Epithelial cell of prostate (primary cell): ENCODE measurements at regions not wholly inside any gene's neighbourhood (a gene's known extent, or its start where the extent isn't known, plus 50 kb on each side); places are given as distances from the start of the nearest gene placed in this dataset.
A peak's percentile ranks its signal among the peaks of the same experiment; 100 is the strongest.

Source experiments
- DNase-seq: peaks from one replicate; pipeline ENCODE4 v3.0.0-alpha.2; 2011; ENCODE audit warnings: low read depth, low spot score
- H3K27ac ChIP-seq: fragments of 450-650 bp; 2 replicates; pipeline ENCODE4 v1.5.1; 2017; ENCODE audit warnings: mild to moderate bottlenecking

DNA sequence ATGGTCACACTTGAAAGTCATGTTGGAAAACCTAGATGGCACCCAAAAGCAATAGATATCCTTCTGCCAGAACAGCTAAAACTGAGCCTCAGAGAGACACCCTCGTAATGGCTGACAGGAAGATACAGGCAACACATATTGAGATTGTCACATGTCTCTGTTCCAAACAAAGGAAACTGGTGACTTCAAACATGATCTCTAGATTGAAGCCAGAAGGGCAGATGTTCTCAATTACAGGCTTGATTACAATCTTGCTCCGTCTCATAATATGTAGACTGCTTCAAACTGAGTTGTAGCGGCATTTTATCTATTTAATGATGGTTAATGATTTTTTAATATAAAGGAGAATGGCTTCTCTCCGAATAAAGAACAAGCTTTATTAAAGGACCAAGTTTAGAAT is 774.3 kb downstream of the KCTD16 start:
- DNase-seq: no peak
- no peak overlapping the region for H3K27ac ChIP-seq

DNA sequence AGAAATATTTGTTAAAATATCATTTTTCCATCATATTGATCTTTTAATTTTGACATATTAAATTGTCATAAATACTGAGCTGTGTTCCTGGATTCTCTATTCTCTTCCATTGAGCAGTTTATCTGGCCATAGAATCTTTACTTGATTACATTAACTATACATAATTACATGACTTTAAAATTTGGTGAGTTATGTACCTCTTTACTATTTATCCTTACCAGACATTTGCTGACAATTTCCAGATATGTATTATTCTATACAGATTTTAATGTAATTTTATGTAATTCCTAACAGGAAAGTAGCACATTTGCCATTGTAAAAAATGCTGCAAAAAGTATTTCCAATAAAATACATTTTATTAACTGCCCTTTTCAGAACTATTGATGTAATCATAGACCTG is 770.3 kb downstream of the KCTD16 start:
- DNase-seq: no peak
- no peak overlapping the region for H3K27ac ChIP-seq

DNA sequence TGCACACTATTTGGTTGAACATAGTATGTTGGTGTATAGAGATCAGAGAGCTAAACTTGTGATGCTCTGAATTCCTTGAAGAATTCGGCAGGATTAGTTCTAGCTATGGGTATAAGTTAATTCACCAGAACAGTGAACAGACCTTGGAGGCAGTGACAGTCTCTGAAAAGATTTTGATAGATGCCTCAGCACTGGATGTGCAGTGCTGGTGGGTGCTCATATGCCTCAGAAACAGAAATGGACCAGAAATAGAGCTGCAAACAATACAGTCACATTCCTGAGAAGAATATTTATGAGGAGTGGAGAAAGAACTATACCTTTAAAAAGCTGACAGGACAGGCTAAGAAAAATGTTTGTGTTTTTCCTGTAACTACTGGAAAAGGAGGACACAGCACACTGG is 747.7 kb downstream of the KCTD16 start:
- DNase-seq: no peak
- no peak overlapping the region for H3K27ac ChIP-seq

GRCh38 chr5:144915452-144915851 is 744.8 kb downstream of the KCTD16 start:
- no peak for DNase-seq

GRCh38 chr5:144913661-144914060 is 743.0 kb downstream of the KCTD16 start:
- no peak overlapping the region for H3K27ac ChIP-seq
- no peak for DNase-seq

More at GRCh38 chr5:144915452-144915851, 744.8 kb downstream of the KCTD16 start:
- H3K27ac ChIP-seq: no peak overlapping the region

DNA sequence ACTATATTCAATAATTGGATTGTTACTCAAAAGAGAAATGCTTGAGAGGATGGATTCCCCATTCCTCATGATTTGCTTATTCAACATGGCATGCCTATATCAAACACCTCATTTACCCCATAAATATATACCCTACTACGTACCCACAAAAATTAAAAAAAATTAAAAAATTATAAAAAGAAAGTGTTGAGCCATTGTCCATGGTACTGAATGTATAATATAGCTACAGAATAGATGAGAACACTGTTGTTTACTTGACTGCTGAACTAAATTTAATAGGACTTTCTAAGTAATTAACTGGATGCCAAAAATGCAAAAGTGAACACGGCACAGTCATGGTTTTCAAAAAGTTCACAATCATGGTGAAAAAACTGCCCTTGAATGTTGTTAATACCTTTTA is 725.8 kb downstream of the KCTD16 start:
- no peak for DNase-seq
- no peak overlapping the region for H3K27ac ChIP-seq

GRCh38 chr5:144886668-144887067 is 716.0 kb downstream of the KCTD16 start:
- no peak overlapping the region for H3K27ac ChIP-seq
- DNase-seq: no peak

- H3K27ac ChIP-seq: no peak overlapping the region
- DNase-seq: no peak
These were observed 712.1 kb downstream of the KCTD16 start for GRCh38 chr5:144882739-144883283.

GRCh38 chr5:144880513-144880912 is 709.8 kb downstream of the KCTD16 start:
- no peak overlapping the region for H3K27ac ChIP-seq
- DNase-seq: no peak

DNA sequence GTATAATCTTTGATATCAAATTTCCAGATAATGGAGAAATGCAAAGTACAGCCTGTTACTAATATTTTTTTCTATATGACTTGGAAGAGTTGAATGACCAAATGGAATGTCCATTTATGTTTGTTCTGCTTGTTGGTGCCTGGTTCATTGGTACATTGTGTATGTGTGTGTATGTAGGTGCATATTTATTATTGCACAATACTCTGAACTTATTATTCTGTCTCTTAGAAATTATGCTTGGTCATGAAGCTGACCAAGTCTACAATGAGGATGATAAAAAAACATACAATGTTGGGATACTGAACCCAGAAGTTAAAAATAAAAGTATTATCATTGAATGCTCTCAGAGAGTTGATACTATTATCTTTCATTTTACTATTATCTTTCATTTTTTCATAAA is 706.3 kb downstream of the KCTD16 start:
- no peak for DNase-seq
- no peak overlapping the region for H3K27ac ChIP-seq

DNA sequence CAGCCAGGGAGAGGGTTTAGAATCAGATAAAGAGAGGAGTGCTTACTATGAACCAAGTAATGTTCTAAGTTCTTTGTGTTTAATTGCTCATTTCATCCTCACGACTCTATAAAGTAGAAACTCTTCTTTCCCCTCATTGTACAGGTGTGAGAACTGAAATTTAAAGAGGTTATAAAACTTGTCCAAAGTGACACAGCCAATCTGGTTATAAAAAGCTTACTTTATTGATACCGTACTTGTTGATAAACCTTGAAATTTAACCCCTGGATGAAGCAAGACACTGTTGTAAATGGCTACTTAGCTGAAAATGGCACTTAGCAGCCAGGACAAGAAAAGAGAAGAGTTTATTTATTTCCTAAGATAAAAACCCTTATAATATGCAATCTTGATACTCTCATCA is 702.4 kb downstream of the KCTD16 start:
- DNase-seq: no peak
- H3K27ac ChIP-seq: no peak overlapping the region

- H3K27ac ChIP-seq: no peak overlapping the region
- DNase-seq: no peak
These were observed 693.4 kb downstream of the KCTD16 start for GRCh38 chr5:144864118-144864517.

DNA sequence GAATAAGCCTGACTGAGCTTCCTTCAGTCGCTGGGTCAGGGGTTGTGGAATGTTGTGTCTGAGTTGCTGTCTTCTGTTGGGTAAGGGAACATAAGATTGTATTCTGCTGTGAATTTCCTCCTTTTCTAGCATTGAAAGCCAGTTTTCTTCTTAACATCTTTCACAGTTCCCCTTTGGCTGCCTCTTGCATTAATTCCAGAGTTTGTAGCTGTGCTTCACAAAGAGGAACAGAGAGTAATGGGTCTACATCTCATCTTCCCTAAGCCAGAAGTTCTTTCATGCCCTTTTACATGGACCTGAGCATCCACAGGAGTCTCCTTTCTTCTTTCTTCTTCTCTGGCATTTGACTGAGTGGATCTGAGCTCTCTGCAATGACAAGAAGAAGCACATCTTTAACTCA is 686.8 kb downstream of the KCTD16 start:
- no peak for DNase-seq
- no peak overlapping the region for H3K27ac ChIP-seq

- no peak for DNase-seq
- H3K27ac ChIP-seq: no peak overlapping the region
These were observed 673.4 kb downstream of the KCTD16 start for GRCh38 chr5:144844086-144844485.

DNA sequence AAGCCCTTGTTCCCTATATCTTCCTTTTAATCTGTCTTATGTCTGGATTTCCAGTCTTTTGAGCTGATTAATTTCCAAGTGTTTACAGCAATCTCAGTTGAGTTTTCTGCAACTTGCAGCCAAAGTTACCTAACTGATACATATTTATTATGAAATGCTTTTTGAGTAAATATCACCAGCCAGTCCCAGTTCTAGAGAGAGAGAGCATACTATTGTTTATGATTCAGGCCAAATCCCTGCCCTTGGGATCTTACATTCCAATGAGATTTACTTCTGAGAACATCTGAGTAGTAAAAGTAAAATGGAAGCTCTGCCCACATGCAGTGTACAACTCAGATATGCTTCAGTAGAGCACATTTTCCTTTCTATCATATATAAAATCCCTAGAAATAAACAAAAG is 661.7 kb downstream of the KCTD16 start:
- H3K27ac ChIP-seq: no peak overlapping the region

GRCh38 chr5:144831650-144832049 is 661.0 kb downstream of the KCTD16 start:
- no peak overlapping the region for H3K27ac ChIP-seq
- DNase-seq: no peak

More for the DNA sequence above, 661.7 kb downstream of the KCTD16 start:
- DNase-seq: no peak

- DNase-seq: no peak
- H3K27ac ChIP-seq: no peak overlapping the region
These were observed 651.8 kb downstream of the KCTD16 start for GRCh38 chr5:144822503-144822902.

GRCh38 chr5:144820278-144820677 is 649.6 kb downstream of the KCTD16 start:
- H3K27ac ChIP-seq: no peak overlapping the region
- DNase-seq: no peak

DNA sequence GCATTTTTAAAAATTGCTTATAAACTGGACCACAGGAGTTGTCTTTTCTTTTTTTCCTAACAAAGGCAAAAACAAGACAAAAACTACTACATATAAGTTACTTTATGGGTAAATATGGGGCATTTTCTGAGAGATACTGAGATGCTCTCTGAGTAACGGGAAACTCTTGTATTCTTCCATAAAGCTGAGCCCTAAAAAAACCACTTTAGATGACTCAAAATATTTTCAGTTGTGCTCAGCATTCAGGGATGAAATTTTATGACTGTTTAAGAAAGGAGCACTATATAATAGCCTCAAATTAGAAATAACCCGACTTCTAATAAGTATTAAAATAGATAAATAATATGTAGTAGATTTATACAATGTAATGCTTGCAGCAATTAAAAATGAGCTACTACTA is 644.5 kb downstream of the KCTD16 start:
- H3K27ac ChIP-seq: no peak overlapping the region
- DNase-seq: no peak

DNA sequence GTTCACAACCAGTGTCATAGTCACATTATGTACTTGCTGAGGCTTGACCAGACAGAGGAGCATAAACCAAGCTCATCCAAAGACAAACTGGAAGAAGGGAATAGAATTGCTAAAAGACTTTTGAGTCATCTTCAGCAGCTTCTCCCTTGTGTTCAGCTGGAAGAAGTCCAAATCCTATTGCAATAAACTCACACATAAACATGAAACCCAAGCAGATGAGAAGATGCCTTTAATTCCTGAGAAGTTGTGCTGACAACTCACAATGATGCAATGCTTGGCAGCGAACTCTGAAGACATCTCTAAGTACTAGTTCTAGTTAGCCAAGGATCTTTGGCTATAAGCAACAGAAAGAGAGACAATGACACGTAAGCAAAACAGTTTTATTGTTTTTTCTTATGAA is 642.1 kb downstream of the KCTD16 start:
- H3K27ac ChIP-seq: no peak overlapping the region
- DNase-seq: peak; percentile 54

GRCh38 chr5:144800169-144800568 is 629.5 kb downstream of the KCTD16 start:
- DNase-seq: no peak
- no peak overlapping the region for H3K27ac ChIP-seq

- no peak overlapping the region for H3K27ac ChIP-seq
- no peak for DNase-seq
These were observed 627.9 kb downstream of the KCTD16 start for GRCh38 chr5:144798595-144798994.

- no peak overlapping the region for H3K27ac ChIP-seq
- DNase-seq: no peak
These were observed 624.2 kb downstream of the KCTD16 start for GRCh38 chr5:144794922-144795321.
